Activated naive CD8-positive, alpha-beta T cell treated with anti-CD3 and anti-CD28 coated beads, Interleukin-2, amount 10 ng/mL, durations not matched to agents 7 days and 5 days (primary cell): ENCODE measurements at regions not wholly inside any gene's neighbourhood (a gene's known extent, or its start where the extent isn't known, plus 50 kb on each side); places are given as distances from the start of the nearest gene placed in this dataset.

Experiments used
- ATAC-seq: fragments of 150-1000 bp; cut with Tn5 transposase; one replicate; pipeline ENCODE4 v1.10.0; 2021; ENCODE audit warnings: low read depth, moderate library complexity
- POLR2A ChIA-PET: fragments of 350-600 bp; sonication (Branson Sonifier 250); formaldehyde crosslinking; loops from one replicate; lab custom pipeline; 2021; ENCODE audit warnings: antibody characterized with exemption; lab: Charles Lee
- DNase-seq: peaks from one replicate; pipeline ENCODE4 v3.0.0; 2021
- H3K27ac Mint-ChIP-seq: one replicate; pipeline ENCODE4 v1.8.0; 2022; ENCODE audit warnings: mild to moderate bottlenecking, mixed read lengths
- H3K27me3 Mint-ChIP-seq: one replicate; pipeline ENCODE4 v1.8.0; 2022; ENCODE audit warnings: mild to moderate bottlenecking, moderate library complexity, mixed read lengths
- H3K36me3 Mint-ChIP-seq: one replicate; pipeline ENCODE4 v1.8.0; 2021; ENCODE audit warnings: mild to moderate bottlenecking, mixed read lengths
- H3K4me1 Mint-ChIP-seq: one replicate; pipeline ENCODE4 v1.8.0; 2021; ENCODE audit warnings: mixed read lengths
- H3K4me3 Mint-ChIP-seq: one replicate; pipeline ENCODE4 v1.8.0; 2022; ENCODE audit warnings: mild to moderate bottlenecking, moderate library complexity, mixed read lengths
- H3K9me3 Mint-ChIP-seq: one replicate; pipeline ENCODE4 v1.8.0; 2021; ENCODE audit warnings: mixed read lengths

DNA sequence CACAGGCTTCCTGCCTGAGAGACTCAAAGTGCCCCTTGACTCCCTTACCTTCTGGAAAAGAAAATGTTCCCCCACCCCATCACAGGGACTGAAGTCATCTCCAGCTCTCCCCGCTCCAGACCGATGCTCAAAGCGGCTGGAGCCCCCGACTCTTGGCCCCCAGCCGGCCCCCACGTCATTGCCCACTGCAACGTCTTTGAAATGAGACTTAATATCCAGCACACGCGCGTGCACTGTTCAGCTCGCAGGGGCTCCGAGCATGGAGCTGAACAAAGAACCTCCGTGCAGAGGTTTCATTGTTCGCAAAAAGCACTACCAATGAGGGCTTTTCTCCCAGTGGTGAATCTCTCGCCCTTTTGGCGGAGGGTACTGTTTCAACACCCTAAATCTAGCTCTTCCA is 313.4 kb upstream of the SORL1-AS1 start:
- no peaks in the 10 kb centered on the region for H3K36me3 Mint-ChIP-seq
- no peaks in the 10 kb centered on the region for H3K9me3 Mint-ChIP-seq
- ATAC-seq (no peak), DNase-seq (no peak)
- no peaks in the 10 kb centered on the region for H3K4me1 Mint-ChIP-seq
- H3K4me3 Mint-ChIP-seq = no peak overlapping the region
- H3K27ac Mint-ChIP-seq = no peak overlapping the region
- H3K27me3 Mint-ChIP-seq = no peaks in the 10 kb centered on the region
- POLR2A ChIA-PET = no interaction called here

DNA sequence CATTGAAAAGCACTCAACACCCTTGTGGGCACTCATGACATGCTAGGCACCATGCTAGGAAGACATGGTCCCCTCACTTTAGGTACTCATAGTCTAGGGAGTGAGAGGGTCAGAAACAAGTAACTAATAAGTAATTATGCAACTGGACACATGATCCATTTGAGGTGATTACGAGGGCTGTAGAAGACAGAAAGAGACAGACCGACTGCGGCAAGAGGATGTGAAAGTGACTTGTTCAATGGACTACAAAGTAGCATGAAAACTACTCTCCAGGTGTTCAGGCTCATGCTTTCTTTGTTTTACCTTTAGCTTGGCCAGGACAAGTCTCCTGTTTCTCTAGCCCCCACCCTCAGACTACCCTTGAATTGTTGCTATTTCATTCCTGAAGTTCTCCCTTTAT is 310.8 kb upstream of the SORL1-AS1 start:
- Mint-ChIP-seq H3K27me3 (no peaks in the 10 kb centered on the region), H3K9me3 (no peaks in the 10 kb centered on the region), H3K27ac (no peak overlapping the region), H3K4me3 (no peak overlapping the region), H3K36me3 (no peaks in the 10 kb centered on the region), H3K4me1 (no peaks in the 10 kb centered on the region)
- ATAC-seq = no peak
- POLR2A ChIA-PET = no interaction called here
- DNase-seq = no peak

DNA sequence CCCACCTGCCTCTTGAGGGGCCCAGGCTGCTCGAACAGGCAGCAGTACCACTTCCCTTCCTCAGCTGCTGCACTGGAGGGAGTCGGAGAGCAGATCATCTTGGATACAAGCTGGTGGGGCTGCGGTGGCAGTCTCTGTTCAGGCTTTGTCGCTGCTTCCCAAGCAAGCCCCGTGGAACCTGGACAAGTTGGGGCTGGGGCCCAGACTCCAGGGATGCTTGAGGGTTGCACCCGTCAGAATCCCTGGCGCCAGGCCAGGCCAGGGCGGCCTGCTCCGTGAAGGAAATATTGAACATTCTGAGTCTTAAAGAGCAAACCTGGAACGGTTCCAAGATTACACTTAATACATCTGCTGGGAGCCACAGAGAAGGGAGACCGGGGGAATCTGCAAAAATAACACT is 310.1 kb upstream of the SORL1-AS1 start:
- Mint-ChIP-seq H3K9me3 (no peaks in the 10 kb centered on the region), H3K36me3 (no peaks in the 10 kb centered on the region), H3K27ac (no peak overlapping the region), H3K27me3 (no peaks in the 10 kb centered on the region), H3K4me1 (no peaks in the 10 kb centered on the region), H3K4me3 (no peak overlapping the region)
- no peak for ATAC-seq
- POLR2A ChIA-PET = no interaction called here
- DNase-seq = no peak

DNA sequence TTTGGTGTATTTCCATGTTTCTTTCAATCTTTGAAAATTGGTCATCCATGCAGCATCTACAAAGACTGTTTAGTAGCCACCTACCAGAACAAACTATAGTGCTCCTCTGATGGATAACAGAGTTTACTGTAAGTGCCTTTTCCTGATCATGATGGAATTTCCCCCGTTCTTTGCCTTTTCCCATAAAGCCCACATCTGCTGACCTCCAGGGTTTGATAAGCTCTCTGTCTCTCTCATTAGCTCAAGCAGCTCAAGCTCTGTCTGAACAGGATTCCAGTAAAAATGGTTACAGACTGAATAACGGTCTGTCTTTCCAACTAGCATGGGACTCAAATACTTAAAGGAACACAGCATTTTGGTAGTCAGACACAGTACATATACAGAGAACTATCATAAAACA is 308.4 kb upstream of the SORL1-AS1 start:
- H3K36me3 Mint-ChIP-seq = no peaks in the 10 kb centered on the region
- POLR2A ChIA-PET = no interaction called here
- no peaks in the 10 kb centered on the region for H3K27me3 Mint-ChIP-seq
- H3K4me3 Mint-ChIP-seq = no peak overlapping the region
- DNase-seq (no peak), ATAC-seq (no peak)
- H3K4me1 Mint-ChIP-seq = no peaks in the 10 kb centered on the region
- H3K27ac Mint-ChIP-seq = no peak overlapping the region
- no peaks in the 10 kb centered on the region for H3K9me3 Mint-ChIP-seq

DNA sequence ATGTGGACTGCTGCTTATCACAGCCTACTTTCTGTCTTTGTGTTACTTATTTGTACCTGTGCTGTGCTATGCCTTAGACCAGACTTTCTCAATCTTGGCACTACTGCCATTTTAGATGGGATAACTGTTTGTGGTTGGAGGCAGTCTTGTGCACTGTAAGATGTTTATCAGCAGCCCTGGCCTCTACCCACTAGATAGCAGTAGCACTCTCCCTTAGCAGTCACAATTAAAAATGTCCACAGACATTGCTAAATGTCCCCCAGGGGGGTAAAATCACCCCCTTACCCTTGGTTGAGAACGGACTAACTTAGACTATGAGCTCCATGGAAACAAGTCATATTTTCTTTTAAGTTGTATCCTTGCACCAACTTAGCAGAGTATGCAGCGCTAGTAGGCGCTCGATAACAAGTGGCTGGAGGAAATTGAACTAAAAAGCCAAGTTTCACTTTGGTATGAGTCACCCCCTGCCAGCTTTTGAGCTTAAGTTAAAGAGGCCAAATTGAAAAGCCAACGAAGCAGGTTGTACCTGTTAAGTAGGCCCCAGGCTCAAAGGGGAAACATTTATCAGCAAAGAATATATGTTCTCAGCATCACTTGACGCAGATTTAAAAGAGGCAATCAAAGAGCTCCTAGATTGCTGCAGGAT is 304.8 kb upstream of the SORL1-AS1 start:
- no peak overlapping the region for H3K27ac Mint-ChIP-seq
- no peak overlapping the region for H3K4me3 Mint-ChIP-seq
- H3K9me3 Mint-ChIP-seq = no peaks in the 10 kb centered on the region
- POLR2A ChIA-PET = no interaction called here
- H3K36me3 Mint-ChIP-seq = no peaks in the 10 kb centered on the region
- DNase-seq = no peak
- H3K4me1 Mint-ChIP-seq = no peaks in the 10 kb centered on the region
- ATAC-seq = no peak
- no peaks in the 10 kb centered on the region for H3K27me3 Mint-ChIP-seq

DNA sequence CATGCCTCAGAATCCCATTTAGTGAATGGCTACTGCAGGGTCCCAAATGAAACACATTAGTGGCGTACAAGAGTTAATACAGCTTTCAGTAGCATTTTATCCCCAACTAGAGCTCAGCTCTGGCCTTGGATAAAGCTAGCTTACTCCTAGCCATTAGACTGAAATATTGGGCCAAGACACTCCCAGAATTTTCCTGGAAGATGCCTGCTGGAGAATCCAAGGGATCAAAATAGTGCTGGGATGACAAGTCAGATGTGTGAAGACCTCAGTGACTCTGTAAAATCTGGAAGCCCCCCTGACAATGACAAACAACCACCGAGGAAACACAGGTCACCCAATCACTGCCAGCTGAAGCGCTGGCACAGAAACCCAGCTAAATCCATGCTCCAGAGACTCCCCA is 303.1 kb upstream of the SORL1-AS1 start:
- no peaks in the 10 kb centered on the region for H3K9me3 Mint-ChIP-seq
- no peak overlapping the region for H3K27ac Mint-ChIP-seq
- DNase-seq (no peak), ATAC-seq (no peak)
- POLR2A ChIA-PET = no interaction called here
- H3K36me3 Mint-ChIP-seq = no peaks in the 10 kb centered on the region
- H3K27me3 Mint-ChIP-seq = no peaks in the 10 kb centered on the region
- no peak overlapping the region for H3K4me3 Mint-ChIP-seq
- no peaks in the 10 kb centered on the region for H3K4me1 Mint-ChIP-seq

DNA sequence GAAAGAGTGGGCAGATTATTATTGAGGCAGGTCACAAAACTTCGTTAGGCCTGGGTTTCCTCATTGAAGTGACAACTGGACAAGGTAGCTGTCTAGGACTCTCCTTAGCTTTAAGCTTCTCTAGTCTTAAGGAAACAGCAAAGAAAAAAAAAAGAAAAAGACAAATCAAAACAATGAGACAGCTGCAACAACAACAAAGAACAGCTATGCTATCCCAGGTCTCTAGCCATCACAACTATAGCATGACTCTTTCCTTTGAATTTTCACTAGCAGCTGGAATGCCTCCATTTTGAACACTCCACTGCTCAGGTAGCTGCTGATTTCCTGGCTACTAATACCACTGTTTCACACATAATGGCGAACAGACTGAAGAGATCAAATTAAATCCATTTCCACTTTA is 302.4 kb upstream of the SORL1-AS1 start:
- H3K4me3 Mint-ChIP-seq = no peak overlapping the region

DNA sequence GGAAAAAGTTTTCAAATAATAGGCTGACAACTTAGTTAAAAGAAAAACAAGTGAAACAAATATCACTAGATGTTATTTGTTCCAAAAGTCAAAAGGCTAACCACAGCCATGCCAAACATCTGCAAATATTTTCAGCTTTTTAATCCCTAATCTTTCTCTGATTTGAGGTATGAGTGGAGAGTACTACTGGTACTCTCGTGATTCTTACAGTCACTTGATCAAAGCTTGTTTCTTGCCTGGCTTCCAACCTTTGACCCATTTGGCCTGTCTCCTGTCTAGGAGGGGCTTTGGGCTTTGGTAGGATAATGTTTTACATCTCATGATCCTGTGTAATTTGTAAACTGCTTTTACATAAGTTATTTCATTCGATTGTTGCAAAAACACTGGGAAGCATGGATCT is 301.8 kb upstream of the SORL1-AS1 start:
- Mint-ChIP-seq H3K4me1 (no peaks in the 10 kb centered on the region), H3K9me3 (no peaks in the 10 kb centered on the region), H3K4me3 (no peak overlapping the region), H3K36me3 (no peaks in the 10 kb centered on the region), H3K27me3 (no peaks in the 10 kb centered on the region), H3K27ac (no peak overlapping the region)
- POLR2A ChIA-PET = no interaction called here
- ATAC-seq (no peak), DNase-seq (no peak)

More for the DNA sequence above, 302.4 kb upstream of the SORL1-AS1 start:
- no peaks in the 10 kb centered on the region for H3K4me1 Mint-ChIP-seq
- no peaks in the 10 kb centered on the region for H3K9me3 Mint-ChIP-seq
- H3K27me3 Mint-ChIP-seq = no peaks in the 10 kb centered on the region
- no peak overlapping the region for H3K27ac Mint-ChIP-seq
- ATAC-seq (no peak), DNase-seq (no peak)
- POLR2A ChIA-PET = no interaction called here
- no peaks in the 10 kb centered on the region for H3K36me3 Mint-ChIP-seq

DNA sequence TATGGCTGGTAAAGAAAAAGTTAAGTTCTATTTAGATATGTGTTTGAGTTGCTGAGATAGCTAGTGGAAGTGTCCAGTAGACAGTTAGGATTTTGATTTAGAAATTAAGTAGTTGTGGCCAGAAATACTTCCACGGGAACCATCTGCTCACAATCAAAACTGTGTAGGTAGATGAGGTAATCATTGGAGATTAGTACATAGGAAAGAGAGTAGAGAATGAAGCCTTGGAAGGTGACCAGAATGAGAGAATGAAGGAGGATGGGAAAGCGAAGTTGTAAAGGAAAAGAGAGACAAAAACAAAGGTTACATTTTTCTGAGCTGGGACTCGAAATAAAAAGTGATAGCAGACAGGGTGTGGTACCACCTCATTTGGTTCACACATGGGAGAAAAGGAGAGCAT is 296.9 kb upstream of the SORL1-AS1 start:
- POLR2A ChIA-PET = no interaction called here

DNA sequence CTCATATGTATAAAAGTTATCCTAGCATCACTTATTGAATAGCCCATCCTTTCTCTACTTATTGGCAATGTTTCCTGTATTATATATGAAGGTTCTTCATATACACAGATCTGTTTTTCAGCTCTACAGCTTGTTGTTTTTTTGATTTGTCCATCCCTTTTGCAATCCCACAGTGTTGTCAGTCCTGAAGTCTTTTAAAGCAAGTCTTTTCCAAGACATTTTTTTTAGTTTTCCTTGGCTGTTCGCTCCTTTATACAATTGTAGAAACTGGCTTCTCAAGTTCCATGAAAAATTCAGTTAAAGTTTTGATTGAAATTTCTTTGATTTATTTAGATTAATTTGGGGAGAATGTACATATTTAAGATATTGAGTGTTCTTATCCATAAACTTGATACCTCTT is 295.3 kb upstream of the SORL1-AS1 start:
- Mint-ChIP-seq H3K27me3 (no peaks in the 10 kb centered on the region), H3K27ac (no peak overlapping the region), H3K36me3 (no peaks in the 10 kb centered on the region), H3K9me3 (no peaks in the 10 kb centered on the region), H3K4me1 (no peaks in the 10 kb centered on the region), H3K4me3 (no peak overlapping the region)
- POLR2A ChIA-PET = no interaction called here
- no peak for ATAC-seq
- DNase-seq = no peak

More for the DNA sequence above, 296.9 kb upstream of the SORL1-AS1 start:
- ATAC-seq (no peak), DNase-seq (no peak)
- Mint-ChIP-seq H3K27ac (no peak overlapping the region), H3K4me3 (no peak overlapping the region), H3K9me3 (no peaks in the 10 kb centered on the region), H3K27me3 (no peaks in the 10 kb centered on the region), H3K4me1 (no peaks in the 10 kb centered on the region), H3K36me3 (no peaks in the 10 kb centered on the region)

DNA sequence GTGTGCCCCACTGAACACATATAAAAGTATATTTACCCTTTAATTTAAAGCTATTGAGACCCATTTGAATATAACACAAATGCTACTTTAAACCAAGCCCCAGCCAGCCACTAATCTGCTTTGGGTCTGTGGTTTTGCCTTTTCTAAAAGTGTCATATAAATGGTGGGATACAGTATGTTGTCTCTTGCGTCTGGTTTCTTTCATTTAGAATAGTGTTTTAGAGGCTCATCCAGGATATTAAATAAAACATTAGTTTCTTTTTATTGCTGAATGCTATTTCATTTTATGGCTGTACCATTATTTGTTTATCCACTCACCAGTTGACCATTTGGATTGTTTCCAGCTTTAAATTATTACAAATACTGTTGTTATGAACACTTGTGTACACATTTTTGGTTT is 290.5 kb upstream of the SORL1-AS1 start:
- DNase-seq = no peak
- Mint-ChIP-seq H3K27ac (no peak overlapping the region), H3K4me1 (no peaks in the 10 kb centered on the region), H3K27me3 (no peaks in the 10 kb centered on the region), H3K36me3 (no peaks in the 10 kb centered on the region), H3K4me3 (no peak overlapping the region), H3K9me3 (peaks cover 2% of the 10 kb centered on the region)
- ATAC-seq = no peak
- POLR2A ChIA-PET = no interaction called here

DNA sequence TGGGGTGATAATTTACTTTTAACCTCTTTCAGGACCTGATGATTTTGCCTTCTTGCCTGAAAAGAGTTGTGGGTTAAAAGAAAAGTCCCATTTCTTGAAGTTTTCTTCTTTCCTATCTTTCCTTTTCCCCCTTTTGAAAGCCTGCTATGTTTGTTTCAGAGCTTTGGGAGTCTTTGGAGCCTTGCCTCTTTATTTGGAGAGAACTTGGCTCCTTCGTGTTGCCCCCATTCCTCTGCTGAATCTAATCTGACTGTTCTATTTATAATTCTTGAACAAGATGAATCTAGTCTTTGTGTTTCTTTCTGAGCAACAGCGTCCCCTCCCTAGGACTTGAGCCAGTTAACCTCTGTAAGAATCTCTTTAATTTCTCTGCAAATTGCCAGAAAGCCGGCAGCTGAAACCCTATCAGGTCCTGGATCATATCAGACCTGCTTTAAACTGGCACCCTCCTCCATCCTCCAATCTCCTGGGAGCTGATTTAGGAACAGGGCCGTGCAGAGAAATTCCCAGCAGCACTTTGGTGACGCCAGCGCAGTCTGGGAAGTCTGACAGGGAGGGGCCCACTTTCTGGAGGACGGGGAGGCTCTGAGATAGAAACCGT is 289.1 kb upstream of the SORL1-AS1 start:
- ATAC-seq = no peak
- Mint-ChIP-seq H3K9me3 (peaks cover 2% of the 10 kb centered on the region), H3K27ac (no peak overlapping the region), H3K27me3 (no peaks in the 10 kb centered on the region), H3K4me3 (no peak overlapping the region), H3K36me3 (no peaks in the 10 kb centered on the region), H3K4me1 (no peaks in the 10 kb centered on the region)
- DNase-seq = no peak
- POLR2A ChIA-PET = no interaction called here

DNA sequence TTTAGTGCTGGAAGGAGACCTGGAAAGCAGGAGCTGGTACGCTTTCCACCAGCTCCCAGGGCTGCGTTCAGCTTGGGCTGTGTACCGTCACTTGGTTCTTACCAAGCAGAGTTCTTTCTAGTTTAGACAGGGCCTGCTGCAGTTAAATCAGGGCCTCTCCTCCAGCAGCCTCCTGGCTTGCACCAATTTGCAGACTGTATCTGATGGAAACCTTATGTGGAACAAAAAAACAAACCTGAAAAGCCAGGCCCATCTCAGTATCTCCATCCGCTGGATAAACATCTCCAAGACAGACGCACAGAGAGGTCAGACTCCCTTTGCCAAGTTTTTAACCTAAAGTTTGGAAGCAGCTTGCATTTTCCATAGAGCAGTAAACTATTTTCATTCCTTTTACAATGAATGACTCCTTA is 288.6 kb upstream of the SORL1-AS1 start:
- DNase-seq (no peak), ATAC-seq (no peak)
- H3K27ac Mint-ChIP-seq = no peak overlapping the region
- H3K9me3 Mint-ChIP-seq = peaks cover 2% of the 10 kb centered on the region
- no peaks in the 10 kb centered on the region for H3K4me1 Mint-ChIP-seq
- peaks cover 2% of the 10 kb centered on the region for H3K27me3 Mint-ChIP-seq
- POLR2A ChIA-PET = no interaction called here
- H3K4me3 Mint-ChIP-seq = no peak overlapping the region
- H3K36me3 Mint-ChIP-seq = no peaks in the 10 kb centered on the region

DNA sequence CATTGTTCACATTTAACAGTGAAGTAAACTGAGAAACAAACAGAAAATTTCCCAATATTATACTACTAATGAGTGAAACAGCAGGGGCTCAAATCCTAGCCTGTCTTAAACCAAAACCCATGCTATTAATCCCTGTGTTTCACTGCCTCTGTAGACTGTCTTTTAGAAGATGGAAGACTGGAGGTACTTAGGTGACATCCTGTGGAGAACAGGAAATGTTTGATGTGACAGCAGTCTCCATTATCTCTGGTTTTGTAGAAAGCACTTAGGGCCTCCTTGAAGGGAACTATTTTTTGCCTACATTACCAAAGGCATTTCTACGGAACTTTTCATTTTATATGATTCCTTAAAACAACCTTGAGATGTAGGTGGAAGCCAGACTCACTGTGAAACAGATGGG is 288.1 kb upstream of the SORL1-AS1 start:
- DNase-seq (no peak), ATAC-seq (no peak)
- H3K36me3 Mint-ChIP-seq = no peaks in the 10 kb centered on the region
- H3K9me3 Mint-ChIP-seq = peaks cover 2% of the 10 kb centered on the region
- no peak overlapping the region for H3K27ac Mint-ChIP-seq
- POLR2A ChIA-PET = no interaction called here
- peaks cover 3% of the 10 kb centered on the region for H3K27me3 Mint-ChIP-seq
- no peaks in the 10 kb centered on the region for H3K4me1 Mint-ChIP-seq
- H3K4me3 Mint-ChIP-seq = no peak overlapping the region
